ENCODE measurements at regions not wholly inside any gene's neighbourhood (a gene's known extent, or its start where the extent isn't known, plus 50 kb on each side); places are given as distances from the start of the nearest gene placed in this dataset.

DNA sequence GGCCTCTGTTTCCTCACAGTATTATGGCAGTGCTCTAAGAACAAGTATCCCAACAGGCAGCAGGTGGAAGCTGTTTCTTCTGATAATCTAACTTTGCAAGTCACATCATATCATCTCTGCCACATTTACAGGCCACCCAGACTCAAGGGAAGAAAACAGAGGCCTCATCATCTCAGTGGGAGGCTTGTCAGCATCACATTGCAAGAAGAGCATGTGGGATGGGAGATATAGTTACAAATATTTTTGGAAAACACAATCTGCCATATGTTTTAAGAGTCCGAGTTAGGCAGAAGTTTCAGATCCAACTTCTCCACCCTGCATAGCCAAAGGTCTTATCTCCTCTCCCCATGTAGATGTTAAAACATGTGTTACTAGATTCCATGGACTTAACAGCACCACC, 130.4 kb upstream of the PDE1C start:
- TF ChIP-seq, protein P1, sequence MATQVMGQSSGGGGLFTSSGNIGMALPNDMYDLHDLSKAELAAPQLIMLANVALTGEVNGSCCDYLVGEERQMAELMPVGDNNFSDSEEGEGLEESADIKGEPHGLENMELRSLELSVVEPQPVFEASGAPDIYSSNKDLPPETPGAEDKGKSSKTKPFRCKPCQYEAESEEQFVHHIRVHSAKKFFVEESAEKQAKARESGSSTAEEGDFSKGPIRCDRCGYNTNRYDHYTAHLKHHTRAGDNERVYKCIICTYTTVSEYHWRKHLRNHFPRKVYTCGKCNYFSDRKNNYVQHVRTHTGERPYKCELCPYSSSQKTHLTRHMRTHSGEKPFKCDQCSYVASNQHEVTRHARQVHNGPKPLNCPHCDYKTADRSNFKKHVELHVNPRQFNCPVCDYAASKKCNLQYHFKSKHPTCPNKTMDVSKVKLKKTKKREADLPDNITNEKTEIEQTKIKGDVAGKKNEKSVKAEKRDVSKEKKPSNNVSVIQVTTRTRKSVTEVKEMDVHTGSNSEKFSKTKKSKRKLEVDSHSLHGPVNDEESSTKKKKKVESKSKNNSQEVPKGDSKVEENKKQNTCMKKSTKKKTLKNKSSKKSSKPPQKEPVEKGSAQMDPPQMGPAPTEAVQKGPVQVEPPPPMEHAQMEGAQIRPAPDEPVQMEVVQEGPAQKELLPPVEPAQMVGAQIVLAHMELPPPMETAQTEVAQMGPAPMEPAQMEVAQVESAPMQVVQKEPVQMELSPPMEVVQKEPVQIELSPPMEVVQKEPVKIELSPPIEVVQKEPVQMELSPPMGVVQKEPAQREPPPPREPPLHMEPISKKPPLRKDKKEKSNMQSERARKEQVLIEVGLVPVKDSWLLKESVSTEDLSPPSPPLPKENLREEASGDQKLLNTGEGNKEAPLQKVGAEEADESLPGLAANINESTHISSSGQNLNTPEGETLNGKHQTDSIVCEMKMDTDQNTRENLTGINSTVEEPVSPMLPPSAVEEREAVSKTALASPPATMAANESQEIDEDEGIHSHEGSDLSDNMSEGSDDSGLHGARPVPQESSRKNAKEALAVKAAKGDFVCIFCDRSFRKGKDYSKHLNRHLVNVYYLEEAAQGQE (IDR thresholded peaks at IDR 0.05) = no peak
- TF ChIP-seq CTCF (IDR thresholded peaks at IDR 0.05; ENCODE audit: low read depth, low read length, missing input control) = no peak
- TF ChIP-seq RAD21 (IDR thresholded peaks at IDR 0.05) = no peak
- no peak for TF ChIP-seq HNF4G (IDR thresholded peaks at IDR 0.05)
- no peak for TF ChIP-seq FOXA1 (IDR thresholded peaks at IDR 0.05)
- no peak for TF ChIP-seq RXRA (IDR thresholded peaks at IDR 0.05)
- TF ChIP-seq YY1 (IDR thresholded peaks at IDR 0.05) = no peak
- no peak for TF ChIP-seq TAF1 (conservative IDR thresholded peaks at IDR 0.05)
- TF ChIP-seq, protein P2, sequence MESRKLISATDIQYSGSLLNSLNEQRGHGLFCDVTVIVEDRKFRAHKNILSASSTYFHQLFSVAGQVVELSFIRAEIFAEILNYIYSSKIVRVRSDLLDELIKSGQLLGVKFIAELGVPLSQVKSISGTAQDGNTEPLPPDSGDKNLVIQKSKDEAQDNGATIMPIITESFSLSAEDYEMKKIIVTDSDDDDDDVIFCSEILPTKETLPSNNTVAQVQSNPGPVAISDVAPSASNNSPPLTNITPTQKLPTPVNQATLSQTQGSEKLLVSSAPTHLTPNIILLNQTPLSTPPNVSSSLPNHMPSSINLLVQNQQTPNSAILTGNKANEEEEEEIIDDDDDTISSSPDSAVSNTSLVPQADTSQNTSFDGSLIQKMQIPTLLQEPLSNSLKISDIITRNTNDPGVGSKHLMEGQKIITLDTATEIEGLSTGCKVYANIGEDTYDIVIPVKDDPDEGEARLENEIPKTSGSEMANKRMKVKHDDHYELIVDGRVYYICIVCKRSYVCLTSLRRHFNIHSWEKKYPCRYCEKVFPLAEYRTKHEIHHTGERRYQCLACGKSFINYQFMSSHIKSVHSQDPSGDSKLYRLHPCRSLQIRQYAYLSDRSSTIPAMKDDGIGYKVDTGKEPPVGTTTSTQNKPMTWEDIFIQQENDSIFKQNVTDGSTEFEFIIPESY (IDR thresholded peaks at IDR 0.05) = no peak
- TF ChIP-seq, protein P3, sequence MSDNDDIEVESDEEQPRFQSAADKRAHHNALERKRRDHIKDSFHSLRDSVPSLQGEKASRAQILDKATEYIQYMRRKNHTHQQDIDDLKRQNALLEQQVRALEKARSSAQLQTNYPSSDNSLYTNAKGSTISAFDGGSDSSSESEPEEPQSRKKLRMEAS (IDR thresholded peaks at IDR 0.05) = no peak
- no peak for TF ChIP-seq GABPA (IDR thresholded peaks at IDR 0.05 in 1 of 2, conservative IDR thresholded peaks at IDR 0.05 in 1 of 2)
